Liver (tissue), 3 donors: ENCODE measurements at regions not wholly inside any gene's neighbourhood (a gene's known extent, or its start where the extent isn't known, plus 50 kb on each side); places are given as distances from the start of the nearest gene placed in this dataset.

ENCODE experiments used
- CTCF ChIP-seq: fragments of 150-350 bp; IDR thresholded peaks from 2 replicates; pipeline ENCODE4 v1.5.1; 2017; ENCODE audit warnings: improper control_type of control experiment, low read depth, low read length; ENCODE audit not compliant: missing input control
- GABPA ChIP-seq, 2 donors: IDR thresholded peaks in 1 of 2; conservative IDR thresholded peaks in 1 of 2; 2 replicates each; pipeline ENCODE4 v1.6.1; 2016; ENCODE audit warnings: antibody characterized with exemption in 2 of 2, mild to moderate bottlenecking in 1 of 2, moderate library complexity in 1 of 2
- MAX ChIP-seq: IDR thresholded peaks from 2 replicates; pipeline ENCODE4 v1.6.1; 2016; ENCODE audit warnings: antibody characterized with exemption
- REST ChIP-seq: IDR thresholded peaks from 2 replicates; pipeline ENCODE4 v1.6.1; 2016; ENCODE audit warnings: antibody characterized with exemption, mild to moderate bottlenecking
- donor health status: healthy.
- donor health status: healthy.

GRCh38 chr2:37566517-37566981 lies 104.9 kb downstream of the CDC42EP3 start:
- no peak for TF ChIP-seq CTCF
- no peak for TF ChIP-seq GABPA (IDR thresholded peaks at IDR 0.05 in 1 of 2, conservative IDR thresholded peaks at IDR 0.05 in 1 of 2)
- TF ChIP-seq MAX, result no peak
- no peak for TF ChIP-seq REST
